RWPE2 (cell line): ENCODE measurements at regions not wholly inside any gene's neighbourhood (a gene's known extent, or its start where the extent isn't known, plus 50 kb on each side); places are given as distances from the start of the nearest gene placed in this dataset.
"Not testable (repeated sequence)": the region's sequence is repeated elsewhere in the genome, so short reads cannot be mapped to it uniquely, and the experiment has no call there.

Experiments
- ATAC-seq: fragments of 200-7000 bp; cut with Tn5 transposase; 3 replicates; pipeline ENCODE4 v1.9.1; 2021; ENCODE audit warnings: low read depth
- DNase-seq: peaks from one replicate; pipeline ENCODE4 v3.0.0-alpha.2; 2020; ENCODE audit warnings: low spot score
- H3K27ac ChIP-seq: fragments of 450-650 bp; 2 replicates; pipeline ENCODE4 v1.5.1; 2017; ENCODE audit warnings: mild to moderate bottlenecking; ENCODE audit not compliant: poor library complexity, severe bottlenecking
- H3K27me3 ChIP-seq: fragments of 250-450 bp; sonication (Bioruptor Pico); 2 replicates; pipeline ENCODE4 v1.5.1; 2021; ENCODE audit warnings: mild to moderate bottlenecking, moderate library complexity; ENCODE audit not compliant: insufficient read depth, poor library complexity, severe bottlenecking
- H3K36me3 ChIP-seq: fragments of 250-450 bp; sonication (Bioruptor Pico); 2 replicates; pipeline ENCODE4 v1.5.1; 2020; ENCODE audit warnings: low read depth, mild to moderate bottlenecking, moderate library complexity
- H3K4me1 ChIP-seq: fragments of 250-450 bp; sonication (Bioruptor Pico); 2 replicates; pipeline ENCODE4 v1.5.1; 2021; ENCODE audit warnings: mild to moderate bottlenecking, moderate library complexity; ENCODE audit not compliant: insufficient read depth, poor library complexity, severe bottlenecking
- H3K4me3 ChIP-seq: fragments of 250-450 bp; sonication (Bioruptor Pico); 2 replicates; pipeline ENCODE4 v1.5.1; 2021; ENCODE audit warnings: mild to moderate bottlenecking, moderate library complexity; ENCODE audit not compliant: severe bottlenecking
- H3K9me3 ChIP-seq: fragments of 250-450 bp; sonication (Bioruptor Pico); 2 replicates; pipeline ENCODE4 v1.5.1; 2021; ENCODE audit warnings: mild to moderate bottlenecking, moderate library complexity; ENCODE audit not compliant: severe bottlenecking
- CTCF ChIP-seq: fragments of 450-650 bp; IDR thresholded peaks from one replicate; pipeline ENCODE4 v1.5.1; 2017; ENCODE audit warnings: mild to moderate bottlenecking, moderate library complexity; ENCODE audit not compliant: poor library complexity, severe bottlenecking

- no peaks in the 10 kb centered on the region for H3K9me3 ChIP-seq
- no peak for TF ChIP-seq CTCF
- no peaks in the 10 kb centered on the region for H3K36me3 ChIP-seq
- DNase-seq: no peak
- peaks cover 4% of the 10 kb centered on the region for H3K4me1 ChIP-seq
- no peak overlapping the region for H3K27ac ChIP-seq
- ATAC-seq: no peak
- H3K27me3 ChIP-seq: no peaks in the 10 kb centered on the region
- no peak overlapping the region for H3K4me3 ChIP-seq
Measured at GRCh38 chr4:86506591-86506990, 87.5 kb upstream of the PTPN13 start.

- Histone ChIP-seq H3K36me3 (no peaks in the 10 kb centered on the region), H3K27ac (no peak overlapping the region), H3K4me3 (no peak overlapping the region), H3K27me3 (no peaks in the 10 kb centered on the region), H3K9me3 (no peaks in the 10 kb centered on the region), H3K4me1 (peaks cover 4% of the 10 kb centered on the region)
- 0 out of 3 replicates have a peak, but pooled peaks have one; percentile 25 for ATAC-seq
- no peak for TF ChIP-seq CTCF
- no peak for DNase-seq
Measured at GRCh38 chr4:86508436-86508835, 85.7 kb upstream of the PTPN13 start.

- no peak for TF ChIP-seq CTCF
- no peaks in the 10 kb centered on the region for H3K9me3 ChIP-seq
- ATAC-seq (no peak), DNase-seq (no peak)
- H3K27me3 ChIP-seq: no peaks in the 10 kb centered on the region
- H3K36me3 ChIP-seq: no peaks in the 10 kb centered on the region
- H3K4me1 ChIP-seq: peaks cover 4% of the 10 kb centered on the region
- H3K27ac ChIP-seq: no peak overlapping the region
- H3K4me3 ChIP-seq: no peak overlapping the region
Measured at GRCh38 chr4:86511590-86511989, 82.5 kb upstream of the PTPN13 start.

- no peaks in the 10 kb centered on the region for H3K27me3 ChIP-seq
- ATAC-seq (no peak), DNase-seq (no peak)
- H3K4me1 ChIP-seq: peaks cover 4% of the 10 kb centered on the region
- no peaks in the 10 kb centered on the region for H3K9me3 ChIP-seq
- H3K4me3 ChIP-seq: no peak overlapping the region
- TF ChIP-seq CTCF: no peak
- no peak overlapping the region for H3K27ac ChIP-seq
- no peaks in the 10 kb centered on the region for H3K36me3 ChIP-seq
Measured at GRCh38 chr4:86512631-86513030, 81.5 kb upstream of the PTPN13 start.

GRCh38 chr4:86515963-86516362, 78.2 kb upstream of the PTPN13 start:
- not testable (repeated sequence) for H3K4me3 ChIP-seq, H3K9me3 ChIP-seq, H3K27me3 ChIP-seq, DNase-seq, ATAC-seq, H3K4me1 ChIP-seq, H3K27ac ChIP-seq, H3K36me3 ChIP-seq
